Ovary (tissue), 7 donors: ENCODE measurements at regions not wholly inside any gene's neighbourhood (a gene's known extent, or its start where the extent isn't known, plus 50 kb on each side); places are given as distances from the start of the nearest gene placed in this dataset.
"Not testable (repeated sequence)": the region's sequence is repeated elsewhere in the genome, so short reads cannot be mapped to it uniquely, and the experiment has no call there.

ENCODE experiments used
- DNase-seq, 5 donors: peaks; one replicate each; pipeline ENCODE4 v3.0.0-alpha.2; 2019 to 2020
- H3K27ac ChIP-seq, 2 donors: fragments of 200-600 bp; one replicate each; pipeline versions ENCODE4 v1.5.1 to v1.8.0; 2019 to 2022
- H3K27me3 ChIP-seq: fragments of 200-600 bp; one replicate; pipeline ENCODE4 v1.8.0; 2022
- H3K36me3 ChIP-seq: fragments of 200-600 bp; sonication (generic); one replicate; pipeline ENCODE4 v1.5.1; 2019
- H3K4me1 ChIP-seq: one replicate; pipeline ENCODE4 v1.8.1; 2013; ENCODE audit warnings: mild to moderate bottlenecking, moderate library complexity; ENCODE audit not compliant: insufficient read depth
- H3K4me3 ChIP-seq: fragments of 200-600 bp; sonication (generic); one replicate; pipeline ENCODE4 v1.5.1; 2017
- H3K9me3 ChIP-seq, 2 donors: fragments of 200-600 bp in 1 of 2; sonication (generic) in 1 of 2; one replicate each; pipeline versions ENCODE4 v1.5.1 to v1.8.1; 2013 to 2019; ENCODE audit warnings: mild to moderate bottlenecking in 1 of 2, moderate library complexity in 1 of 2
- EP300 ChIP-seq: sonication (generic); formaldehyde crosslinking; IDR thresholded peaks from one replicate; pipeline ENCODE4 v1.6.1; 2017; ENCODE audit warnings: antibody characterized with exemption
- POLR2A ChIP-seq: fragments of 450-650 bp; IDR thresholded peaks from one replicate; pipeline ENCODE4 v1.6.1; 2017; ENCODE audit warnings: antibody characterized with exemption, mild to moderate bottlenecking, moderate library complexity
- WGBS, 3 donors: extraction: QIAGEN DNeasy Blood & Tissue Kit in 1 of 3; methylation state at CpG; one replicate each; pipeline versions ENCODE4 v1.1.5 to v1.1.7; 2013 to 2017; 5-methylcytosine and 5-hydroxymethylcytosine counted together
- intact Hi-C, 4 donors: fragments of 100-400 bp; cut with DNase I; formaldehyde crosslinking; loops; one replicate each; pipeline versions ENCODE4 v1.11.0 to v1.15.1; 2022 to 2023
- TF ChIP-seq, protein P1 (sequence below), 3 donors: fragments of 450-650 bp in 2 of 3; fragments of 200-600 bp in 1 of 3; IDR thresholded peaks; one replicate each; pipeline versions ENCODE4 v1.5.1 to v1.8.0; 2016 to 2022; ENCODE audit warnings: antibody characterized with exemption in 3 of 3, mild to moderate bottlenecking in 1 of 3
- donor health status: DM: no; HTN: no; CAD: no; lungs with moderate emphysema.
- donor health status: DM: no; HTN: no; CAD: no.
- donor health status: Bipolar disorder and iron deficiency.
- donor health status: DM: no; HTN: no; CAD: no.
- donor health status: DM: yes; HTN: yes; CAD: no.

DNA sequence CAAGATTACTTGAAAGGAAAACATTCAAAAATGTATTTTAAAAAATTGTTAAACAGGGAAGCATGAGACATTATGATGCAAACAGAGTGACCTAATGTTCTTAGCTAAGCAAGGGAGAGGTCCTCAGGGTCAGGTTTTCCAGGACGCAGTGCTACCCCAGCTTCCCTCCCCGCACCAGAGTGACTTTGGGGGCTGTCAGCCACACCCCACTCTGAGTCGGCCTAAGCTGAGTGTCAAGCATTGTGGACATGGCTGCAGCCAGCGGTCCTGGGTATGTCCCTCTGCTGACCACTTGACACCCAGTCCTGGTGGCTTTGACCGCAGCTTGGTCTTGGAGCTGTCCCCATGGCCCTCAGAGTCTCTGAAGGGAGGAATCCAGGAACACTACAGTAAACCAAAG, 54.9 kb upstream of the CD93 start:
- H3K4me1 ChIP-seq = peaks cover 15% of the 10 kb centered on the region
- intact Hi-C loops = loop anchor here in 1 of 4 donors (10.0 kb wide), 1 partner anchor 86 kb away; no protein-coding TSS in a partner anchor
- DNase-seq = peak in 2 of 5 donors; percentile 43 to 48
- no peaks in the 10 kb centered on the region for H3K9me3 ChIP-seq
- 74 to 81% (median 80%) methylated on average over 5 of the region's 5 CpGs for WGBS, 3 donors
- no peak for TF ChIP-seq EP300
- no peak for TF ChIP-seq POLR2A
- TF ChIP-seq, protein P1, sequence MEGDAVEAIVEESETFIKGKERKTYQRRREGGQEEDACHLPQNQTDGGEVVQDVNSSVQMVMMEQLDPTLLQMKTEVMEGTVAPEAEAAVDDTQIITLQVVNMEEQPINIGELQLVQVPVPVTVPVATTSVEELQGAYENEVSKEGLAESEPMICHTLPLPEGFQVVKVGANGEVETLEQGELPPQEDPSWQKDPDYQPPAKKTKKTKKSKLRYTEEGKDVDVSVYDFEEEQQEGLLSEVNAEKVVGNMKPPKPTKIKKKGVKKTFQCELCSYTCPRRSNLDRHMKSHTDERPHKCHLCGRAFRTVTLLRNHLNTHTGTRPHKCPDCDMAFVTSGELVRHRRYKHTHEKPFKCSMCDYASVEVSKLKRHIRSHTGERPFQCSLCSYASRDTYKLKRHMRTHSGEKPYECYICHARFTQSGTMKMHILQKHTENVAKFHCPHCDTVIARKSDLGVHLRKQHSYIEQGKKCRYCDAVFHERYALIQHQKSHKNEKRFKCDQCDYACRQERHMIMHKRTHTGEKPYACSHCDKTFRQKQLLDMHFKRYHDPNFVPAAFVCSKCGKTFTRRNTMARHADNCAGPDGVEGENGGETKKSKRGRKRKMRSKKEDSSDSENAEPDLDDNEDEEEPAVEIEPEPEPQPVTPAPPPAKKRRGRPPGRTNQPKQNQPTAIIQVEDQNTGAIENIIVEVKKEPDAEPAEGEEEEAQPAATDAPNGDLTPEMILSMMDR (IDR thresholded peaks at IDR 0.05) = no peak
- H3K4me3 ChIP-seq = no peak overlapping the region
- no peaks in the 10 kb centered on the region for H3K36me3 ChIP-seq
- H3K27me3 ChIP-seq = no peaks in the 10 kb centered on the region
- H3K27ac ChIP-seq = no peak overlapping the region

DNA sequence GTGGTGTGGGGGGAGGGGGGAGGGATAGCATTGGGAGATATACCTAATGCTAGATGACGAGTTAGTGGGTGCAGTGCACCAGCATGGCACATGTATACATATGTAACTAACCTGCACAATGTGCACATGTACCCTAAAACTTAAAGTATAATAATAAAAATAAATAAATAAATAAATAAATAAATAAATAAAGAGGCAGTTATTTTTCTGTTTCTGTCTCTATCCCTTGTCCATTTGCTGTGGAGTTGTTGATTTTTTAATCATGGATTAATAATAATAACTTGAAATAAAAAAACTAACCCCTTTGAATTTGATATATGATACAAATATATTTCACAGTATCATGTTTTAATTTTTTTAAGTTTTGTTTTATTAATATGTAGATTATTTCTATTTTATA, 53.9 kb upstream of the CD93 start:
- peaks cover 15% of the 10 kb centered on the region for H3K4me1 ChIP-seq
- H3K9me3 ChIP-seq, H3K4me3 ChIP-seq, H3K27ac ChIP-seq, H3K27me3 ChIP-seq, DNase-seq, H3K36me3 ChIP-seq: not testable (repeated sequence)
- 83 to 100% (median 95%) methylated on average over 1 of the region's 1 CpG for WGBS, 3 donors
- intact Hi-C loops = loop anchor here in 1 of 4 donors (10.0 kb wide), 1 partner anchor 85 kb away; no protein-coding TSS in a partner anchor

DNA sequence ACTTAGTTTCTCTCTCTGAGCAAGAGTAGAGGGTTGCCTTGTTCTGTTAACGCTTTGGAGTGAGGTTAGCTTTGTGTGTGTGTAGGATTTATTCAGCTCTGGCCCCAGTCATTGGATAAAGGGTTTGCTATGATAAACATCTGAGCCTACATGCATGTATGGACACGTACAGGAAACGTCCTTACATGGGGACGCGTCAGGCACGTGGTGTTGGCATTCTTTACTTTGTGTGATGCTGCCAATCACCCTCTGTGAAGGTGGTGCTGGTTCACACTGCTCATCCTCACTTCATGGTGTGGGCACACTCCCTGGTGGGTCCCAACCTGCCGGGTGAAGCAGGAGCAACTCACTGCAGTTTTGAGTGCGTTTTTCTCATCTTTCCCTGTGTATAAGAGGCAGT, 53.4 kb upstream of the CD93 start:
- H3K4me3 ChIP-seq = no peak overlapping the region
- H3K4me1 ChIP-seq = peaks cover 15% of the 10 kb centered on the region
- H3K9me3 ChIP-seq = no peaks in the 10 kb centered on the region
- no peak overlapping the region for H3K27ac ChIP-seq
- TF ChIP-seq, protein P1 (IDR thresholded peaks at IDR 0.05) = no peak
- TF ChIP-seq EP300 (no peak), POLR2A (no peak)
- H3K36me3 ChIP-seq = no peaks in the 10 kb centered on the region
- WGBS, 3 donors = 90 to 93% (median 91%) methylated on average over 8 of the region's 8 CpGs
- H3K27me3 ChIP-seq = no peaks in the 10 kb centered on the region
- peak in 1 of 5 donors; percentile 23 for DNase-seq
- intact Hi-C loops = no loop called here

DNA sequence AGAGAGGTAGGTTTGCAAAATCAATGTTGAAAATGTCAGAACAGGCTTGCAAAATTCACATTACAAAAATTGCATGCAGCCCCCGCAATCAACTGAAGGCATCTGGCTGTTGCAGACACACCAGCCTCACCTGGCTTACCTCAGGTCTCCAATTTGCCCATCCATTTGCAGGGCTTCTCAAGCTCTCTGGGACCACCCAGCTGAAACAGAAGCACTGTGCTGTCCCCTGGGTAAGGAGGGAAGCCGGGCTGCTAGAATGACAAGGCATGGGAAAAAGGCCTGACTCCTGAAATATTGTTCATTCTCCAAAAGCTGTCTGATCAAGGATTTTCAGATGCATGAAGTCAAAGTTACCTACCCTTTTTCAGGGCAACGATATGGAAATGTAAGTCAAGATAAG, 52.6 kb upstream of the CD93 start:
- peaks cover 15% of the 10 kb centered on the region for H3K4me1 ChIP-seq
- WGBS, 3 donors = 82 to 91% (median 83%) methylated on average over 3 of the region's 3 CpGs
- intact Hi-C loops = no loop called here
- no peaks in the 10 kb centered on the region for H3K36me3 ChIP-seq
- H3K9me3 ChIP-seq = no peaks in the 10 kb centered on the region
- H3K4me3 ChIP-seq = no peak overlapping the region
- DNase-seq = no peak
- H3K27ac ChIP-seq = no peak overlapping the region
- no peaks in the 10 kb centered on the region for H3K27me3 ChIP-seq
- TF ChIP-seq POLR2A (no peak), EP300 (no peak)
- TF ChIP-seq, protein P1 (IDR thresholded peaks at IDR 0.05) = no peak

DNA sequence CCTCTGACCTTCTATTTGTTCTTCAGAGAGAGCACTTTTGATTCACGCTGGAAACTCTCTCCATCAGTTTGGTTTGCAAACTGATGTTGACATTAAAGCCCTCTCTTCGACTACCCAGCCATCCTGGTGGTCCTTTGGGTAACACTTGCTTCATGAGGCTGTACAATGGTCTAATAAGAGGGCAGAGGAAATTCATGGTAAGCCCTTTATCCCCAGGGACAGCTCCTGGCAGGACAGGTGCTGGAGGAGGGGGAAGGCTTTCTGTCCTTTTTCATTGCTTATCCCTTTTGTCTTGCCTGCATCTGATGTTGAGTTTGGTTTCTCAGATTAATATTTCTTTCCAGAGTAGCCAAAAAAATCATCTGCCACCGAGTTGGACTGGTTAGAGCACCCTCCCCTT, 52.1 kb upstream of the CD93 start:
- Histone ChIP-seq H3K9me3 (no peaks in the 10 kb centered on the region), H3K4me1 (peaks cover 15% of the 10 kb centered on the region), H3K27ac (no peak overlapping the region), H3K36me3 (no peaks in the 10 kb centered on the region), H3K27me3 (no peaks in the 10 kb centered on the region), H3K4me3 (no peak overlapping the region)
- no peak for DNase-seq
- intact Hi-C loops = no loop called here
- WGBS, 3 donors = 79 to 88% (median 81%) methylated on average over 3 of the region's 3 CpGs
- TF ChIP-seq POLR2A = no peak
- TF ChIP-seq EP300 = no peak
- TF ChIP-seq, protein P1 (IDR thresholded peaks at IDR 0.05) = no peak
